ENCODE measurements at regions not wholly inside any gene's neighbourhood (a gene's known extent, or its start where the extent isn't known, plus 50 kb on each side); places are given as distances from the start of the nearest gene placed in this dataset.

GRCh38 chr14:82724316-82724715 lies 1190.7 kb upstream of the SEL1L start:
- TF ChIP-seq, protein P1, sequence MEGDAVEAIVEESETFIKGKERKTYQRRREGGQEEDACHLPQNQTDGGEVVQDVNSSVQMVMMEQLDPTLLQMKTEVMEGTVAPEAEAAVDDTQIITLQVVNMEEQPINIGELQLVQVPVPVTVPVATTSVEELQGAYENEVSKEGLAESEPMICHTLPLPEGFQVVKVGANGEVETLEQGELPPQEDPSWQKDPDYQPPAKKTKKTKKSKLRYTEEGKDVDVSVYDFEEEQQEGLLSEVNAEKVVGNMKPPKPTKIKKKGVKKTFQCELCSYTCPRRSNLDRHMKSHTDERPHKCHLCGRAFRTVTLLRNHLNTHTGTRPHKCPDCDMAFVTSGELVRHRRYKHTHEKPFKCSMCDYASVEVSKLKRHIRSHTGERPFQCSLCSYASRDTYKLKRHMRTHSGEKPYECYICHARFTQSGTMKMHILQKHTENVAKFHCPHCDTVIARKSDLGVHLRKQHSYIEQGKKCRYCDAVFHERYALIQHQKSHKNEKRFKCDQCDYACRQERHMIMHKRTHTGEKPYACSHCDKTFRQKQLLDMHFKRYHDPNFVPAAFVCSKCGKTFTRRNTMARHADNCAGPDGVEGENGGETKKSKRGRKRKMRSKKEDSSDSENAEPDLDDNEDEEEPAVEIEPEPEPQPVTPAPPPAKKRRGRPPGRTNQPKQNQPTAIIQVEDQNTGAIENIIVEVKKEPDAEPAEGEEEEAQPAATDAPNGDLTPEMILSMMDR (IDR thresholded peaks at IDR 0.05), result no peak
- no peak for TF ChIP-seq POLR2A (IDR thresholded peaks at IDR 0.05)
- Histone ChIP-seq H3K4me1 (replicated peaks in 1 of 2) (no peaks in the 10 kb centered on the region), H3K4me3 (no peak overlapping the region), H3K9me3 (replicated peaks in 1 of 3) (no peaks in the 10 kb centered on the region), H3K27ac (no peak overlapping the region), H3K36me3 (replicated peaks in 1 of 2) (no peaks in the 10 kb centered on the region), H3K27me3 (no peaks in the 10 kb centered on the region)
- 33 to 46% (median 40%) methylated on average over 2 of the region's 2 CpGs for WGBS, 4 donors
- intact Hi-C loops (cut with DNase I), result no loop called here
- no peak for DNase-seq

DNA sequence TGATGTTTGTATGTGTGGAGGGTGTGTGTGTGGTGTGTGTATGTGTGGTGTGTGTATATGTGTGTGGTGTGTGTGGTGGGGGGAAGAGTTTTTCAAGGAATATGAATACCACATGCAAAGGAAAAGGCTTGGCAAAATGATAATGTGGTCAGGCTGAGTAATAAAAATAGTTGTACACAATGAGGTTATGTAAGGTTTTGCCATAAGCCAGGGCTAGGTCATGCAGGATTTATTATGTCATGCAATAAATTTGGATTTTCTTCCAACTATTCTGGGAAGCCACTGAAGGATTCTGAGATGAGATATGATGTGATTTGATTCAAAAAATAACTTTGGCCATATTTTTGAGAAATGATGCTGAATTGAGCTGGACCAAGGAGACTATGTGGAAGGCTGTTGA lies 1191.6 kb upstream of the SEL1L start:
- intact Hi-C loops (cut with DNase I), result no loop called here
- H3K36me3 ChIP-seq (replicated peaks in 1 of 2), result no peaks in the 10 kb centered on the region
- no peaks in the 10 kb centered on the region for H3K27me3 ChIP-seq
- TF ChIP-seq, protein P1 (IDR thresholded peaks at IDR 0.05), result no peak
- no peak for TF ChIP-seq POLR2A (IDR thresholded peaks at IDR 0.05)
- H3K27ac ChIP-seq, result no peak overlapping the region
- H3K9me3 ChIP-seq (replicated peaks in 1 of 3), result no peaks in the 10 kb centered on the region
- H3K4me3 ChIP-seq, result no peak overlapping the region
- no peaks in the 10 kb centered on the region for H3K4me1 ChIP-seq (replicated peaks in 1 of 2)
- no peak for DNase-seq

DNA sequence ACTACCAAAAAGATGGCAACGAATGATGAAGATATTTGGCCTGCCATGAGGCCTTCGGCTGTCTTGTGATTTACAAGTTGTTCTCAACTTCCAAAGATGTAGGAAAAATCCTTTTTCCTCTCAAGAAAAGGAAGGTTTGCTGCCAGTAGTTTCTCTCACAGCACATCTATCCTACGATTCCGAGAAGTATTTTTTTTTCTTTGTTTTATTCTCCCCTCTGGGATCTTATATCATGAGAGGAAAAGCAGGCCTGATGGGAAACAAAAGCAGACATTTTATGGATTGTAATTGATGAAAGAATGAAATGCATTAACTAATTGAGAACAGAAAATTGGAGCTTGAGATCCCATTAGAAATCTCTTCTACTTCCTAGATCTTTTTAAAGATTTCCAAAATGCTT lies 1197.9 kb upstream of the SEL1L start:
- H3K36me3 ChIP-seq (replicated peaks in 1 of 2), result no peaks in the 10 kb centered on the region
- intact Hi-C loops (cut with DNase I), result no loop called here
- no peaks in the 10 kb centered on the region for H3K4me1 ChIP-seq (replicated peaks in 1 of 2)
- H3K27ac ChIP-seq, result no peak overlapping the region
- WGBS, 4 donors, result 73 to 80% (median 77%) methylated on average over 4 of the region's 4 CpGs
- no peaks in the 10 kb centered on the region for H3K9me3 ChIP-seq (replicated peaks in 1 of 3)
- no peak for DNase-seq
- H3K4me3 ChIP-seq, result no peak overlapping the region
- H3K27me3 ChIP-seq, result no peaks in the 10 kb centered on the region
- TF ChIP-seq, protein P1 (IDR thresholded peaks at IDR 0.05), result no peak
- no peak for TF ChIP-seq POLR2A (IDR thresholded peaks at IDR 0.05)

- intact Hi-C loops (cut with DNase I), result no loop called here
- H3K9me3 ChIP-seq (replicated peaks in 1 of 3), result no peaks in the 10 kb centered on the region
- 43 to 52% (median 44%) methylated on average over 4 of the region's 4 CpGs for WGBS, 4 donors
- no peak overlapping the region for H3K4me3 ChIP-seq
- no peak overlapping the region for H3K27ac ChIP-seq
- H3K36me3 ChIP-seq (replicated peaks in 1 of 2), result no peaks in the 10 kb centered on the region
- TF ChIP-seq POLR2A (IDR thresholded peaks at IDR 0.05), result no peak
- TF ChIP-seq, protein P1 (IDR thresholded peaks at IDR 0.05), result no peak
- DNase-seq, result no peak
- no peaks in the 10 kb centered on the region for H3K27me3 ChIP-seq
- H3K4me1 ChIP-seq (replicated peaks in 1 of 2), result no peaks in the 10 kb centered on the region
These were observed 1206.9 kb upstream of the SEL1L start for GRCh38 chr14:82740547-82740946.
